Effector CD4-positive, alpha-beta T cell (primary cell): ENCODE measurements at regions not wholly inside any gene's neighbourhood (a gene's known extent, or its start where the extent isn't known, plus 50 kb on each side); places are given as distances from the start of the nearest gene placed in this dataset.

Source experiments
- DNase-seq: peaks from one replicate; pipeline ENCODE4 v3.0.0-alpha.2; 2020

DNA sequence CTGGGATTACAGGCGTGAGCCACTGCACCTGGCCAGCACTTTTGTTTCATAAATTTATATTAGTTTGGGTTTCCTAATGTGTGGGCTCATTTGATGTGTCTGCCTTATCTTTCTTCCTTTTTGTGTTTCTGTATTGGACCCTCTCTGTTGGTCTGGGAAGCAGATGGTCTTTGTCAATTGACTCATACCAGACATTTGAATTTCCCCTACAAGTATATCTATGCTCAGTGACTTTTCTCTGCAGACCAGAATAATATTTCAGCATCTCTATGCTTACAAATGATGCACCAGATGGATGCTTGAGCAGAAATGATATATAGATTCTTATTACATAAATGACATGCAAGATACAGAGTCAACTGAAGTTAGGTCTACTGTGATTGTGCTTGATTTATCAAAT is 329.9 kb upstream of the SLCO3A1 start:
- DNase-seq, result no peak

DNA sequence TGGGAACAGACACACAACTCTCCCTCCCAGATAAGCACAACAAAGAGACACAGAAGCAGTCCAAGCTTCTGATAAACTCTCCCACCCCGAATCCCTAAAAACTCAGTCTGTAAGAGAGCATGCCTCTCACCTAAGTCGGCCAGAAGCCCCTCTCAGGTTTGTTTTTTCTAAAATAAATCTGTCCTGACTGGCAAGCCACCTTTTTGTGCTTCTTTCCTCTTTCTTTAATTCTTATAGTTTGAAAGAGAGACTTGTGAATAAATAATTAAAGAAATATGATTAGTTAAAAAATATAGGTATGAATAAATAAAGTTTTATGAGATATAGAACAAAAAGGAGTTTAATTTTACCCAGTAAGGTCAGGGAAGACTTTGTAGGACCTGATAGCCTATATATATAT is 329.0 kb upstream of the SLCO3A1 start:
- DNase-seq, result no peak

DNA sequence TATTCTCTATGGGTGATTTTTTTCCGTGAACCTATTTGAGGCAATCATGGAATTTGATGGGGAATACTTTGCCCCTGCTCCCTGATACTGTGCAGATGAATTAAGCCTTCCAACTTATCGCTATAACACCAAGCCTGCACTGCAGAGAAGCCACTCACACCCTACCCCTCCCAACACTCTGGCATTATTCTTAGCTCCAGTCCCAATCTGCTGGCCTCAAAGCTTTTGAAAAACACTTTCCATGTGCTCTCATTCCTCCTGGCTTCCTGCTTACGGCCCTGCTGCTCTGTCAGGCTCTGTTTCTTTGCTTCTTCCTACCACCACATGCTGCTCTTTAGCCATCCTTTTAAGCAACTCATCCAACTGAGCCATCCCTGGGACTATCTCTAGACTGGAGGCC is 327.8 kb upstream of the SLCO3A1 start:
- DNase-seq, result no peak

DNA sequence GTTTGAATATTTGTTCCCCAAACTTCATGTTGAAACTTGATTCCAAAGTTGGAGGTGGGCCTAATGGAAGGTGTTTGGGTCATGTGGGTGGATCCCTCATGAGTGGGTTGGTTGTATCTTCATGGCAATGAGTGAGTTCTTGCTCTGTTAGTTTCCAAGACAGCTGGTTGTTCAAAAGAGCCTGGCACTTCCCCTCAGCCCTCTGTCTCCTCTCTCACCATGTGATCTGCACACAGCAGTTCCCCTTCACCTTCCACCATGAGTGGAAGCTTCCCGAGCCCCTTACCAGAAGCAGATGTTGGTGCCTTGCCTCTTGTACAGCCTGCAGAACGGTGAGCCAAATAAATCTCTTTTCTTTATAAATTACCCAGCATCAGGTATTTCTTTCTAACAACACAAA is 327.1 kb upstream of the SLCO3A1 start:
- no peak for DNase-seq

DNA sequence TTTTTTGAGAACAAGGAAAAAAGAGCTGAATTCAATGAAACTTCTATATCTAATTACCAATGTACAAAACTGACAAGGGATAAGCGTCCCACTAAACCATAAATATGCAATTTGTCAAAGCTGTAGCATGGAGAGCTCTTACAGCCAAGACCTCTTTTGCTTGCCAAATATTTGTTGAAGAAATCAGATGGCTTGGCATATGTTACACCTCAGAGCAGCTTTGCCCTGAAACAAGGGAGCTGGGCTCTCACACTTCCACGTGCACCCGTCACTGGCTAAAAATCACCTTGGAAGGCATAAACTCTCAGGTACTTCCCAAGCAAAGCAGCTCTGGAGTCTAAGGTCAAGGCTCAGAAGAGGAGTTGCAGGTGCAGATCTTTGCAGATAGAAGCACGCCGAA is 324.7 kb upstream of the SLCO3A1 start:
- no peak for DNase-seq

DNA sequence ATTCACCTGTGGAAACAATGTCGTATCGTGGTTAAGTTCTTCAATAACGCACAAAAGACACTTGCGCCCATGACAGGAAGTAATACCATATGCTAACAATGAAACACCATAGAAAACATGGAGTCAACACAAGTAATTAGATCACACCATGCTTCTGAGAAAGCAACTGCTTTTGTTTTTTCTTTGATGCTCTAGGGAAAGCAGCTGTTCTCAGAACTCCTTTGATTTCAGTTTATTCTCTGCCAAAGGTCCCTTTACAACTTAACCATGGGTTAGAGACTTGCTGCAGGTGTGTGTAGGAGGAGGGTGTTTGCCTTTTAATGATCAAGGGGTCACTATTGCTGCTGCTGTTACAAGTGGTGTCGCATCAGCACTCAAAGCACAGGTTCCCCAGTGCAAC is 324.0 kb upstream of the SLCO3A1 start:
- DNase-seq, result no peak

DNA sequence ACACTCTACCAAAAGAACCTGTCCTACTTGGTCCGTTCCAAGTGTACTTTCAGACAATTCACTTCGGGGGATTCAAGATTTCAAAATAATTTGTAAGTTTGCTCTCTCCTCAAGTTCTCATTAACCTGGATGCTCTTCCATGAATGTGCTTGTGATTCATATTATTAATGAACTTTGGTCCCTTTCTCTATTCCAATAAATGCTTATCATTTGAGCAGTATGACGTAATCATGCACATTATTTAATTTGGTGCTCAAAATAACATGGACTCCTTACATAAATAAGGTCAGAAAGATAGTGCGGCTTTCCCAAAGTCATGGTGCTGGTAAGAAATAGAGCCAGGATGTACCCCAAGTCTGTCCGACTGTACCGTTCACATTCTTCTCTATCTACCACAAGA is 323.2 kb upstream of the SLCO3A1 start:
- no peak for DNase-seq

DNA sequence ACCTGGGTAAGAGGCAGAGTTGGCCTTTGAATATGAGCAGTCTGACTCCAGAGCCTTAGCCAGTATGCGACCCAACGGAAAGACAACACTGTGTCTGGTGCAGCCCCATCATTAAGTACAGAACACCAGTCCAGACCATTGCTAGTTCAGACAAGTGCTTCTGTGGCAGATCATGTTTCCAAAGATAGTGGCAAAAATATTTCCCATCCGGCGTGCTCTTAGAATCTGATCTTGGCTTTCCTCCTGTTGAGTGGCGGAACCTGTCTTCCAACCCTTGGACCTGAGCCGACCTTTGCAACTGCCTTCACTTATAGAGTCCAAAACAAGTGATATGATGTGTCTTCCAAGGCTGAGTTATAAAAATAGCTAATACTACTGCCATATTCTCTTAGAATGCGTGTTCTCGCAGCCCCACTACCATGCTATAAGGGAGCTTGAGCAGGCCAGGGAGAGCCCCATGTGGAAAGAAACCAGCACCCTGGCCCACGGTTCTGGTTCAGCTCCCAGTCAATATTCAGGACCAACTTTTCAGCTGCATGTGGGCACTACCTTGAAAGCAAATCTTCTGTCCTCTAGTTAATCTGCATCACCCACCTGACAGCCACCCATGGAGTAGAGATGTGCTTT is 322.4 kb upstream of the SLCO3A1 start:
- no peak for DNase-seq

DNA sequence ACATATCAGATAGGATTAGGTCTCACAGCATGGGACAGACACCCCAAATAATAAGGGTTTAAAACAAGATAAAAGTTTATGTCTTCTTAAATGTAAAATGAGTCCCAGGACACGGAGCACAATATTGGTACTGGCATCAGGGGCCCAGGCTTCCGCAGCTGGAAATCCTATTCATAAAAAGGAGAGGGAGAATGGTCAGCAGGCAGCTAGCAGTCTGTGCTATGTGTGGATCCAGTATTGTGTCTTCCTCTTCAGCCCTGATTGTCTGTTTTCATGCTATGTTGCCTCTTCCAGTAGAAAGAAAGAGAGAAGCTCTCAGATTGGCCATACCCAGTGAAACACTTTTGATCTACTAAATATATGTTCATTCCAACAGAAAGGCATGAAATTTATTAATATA is 319.3 kb upstream of the SLCO3A1 start:
- no peak for DNase-seq

DNA sequence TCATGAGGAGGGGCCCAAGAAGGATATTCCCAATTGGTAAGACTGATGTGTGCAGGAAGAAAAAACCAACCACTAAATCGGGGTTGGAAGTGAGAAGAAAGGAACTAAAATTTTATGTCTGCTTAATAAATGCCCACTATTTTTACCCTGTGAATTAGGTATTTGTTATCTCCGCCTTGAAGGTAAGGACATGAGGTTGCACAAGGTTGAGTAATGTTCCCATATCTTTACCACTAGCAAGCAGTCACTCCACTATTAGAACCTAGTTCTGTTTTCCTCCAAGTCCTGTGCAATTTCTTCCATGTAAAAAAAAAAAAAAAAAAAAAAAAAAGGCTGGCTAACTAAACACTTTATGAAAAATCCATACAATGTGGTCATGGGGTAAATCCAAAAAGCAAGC is 318.5 kb upstream of the SLCO3A1 start:
- no peak for DNase-seq

DNA sequence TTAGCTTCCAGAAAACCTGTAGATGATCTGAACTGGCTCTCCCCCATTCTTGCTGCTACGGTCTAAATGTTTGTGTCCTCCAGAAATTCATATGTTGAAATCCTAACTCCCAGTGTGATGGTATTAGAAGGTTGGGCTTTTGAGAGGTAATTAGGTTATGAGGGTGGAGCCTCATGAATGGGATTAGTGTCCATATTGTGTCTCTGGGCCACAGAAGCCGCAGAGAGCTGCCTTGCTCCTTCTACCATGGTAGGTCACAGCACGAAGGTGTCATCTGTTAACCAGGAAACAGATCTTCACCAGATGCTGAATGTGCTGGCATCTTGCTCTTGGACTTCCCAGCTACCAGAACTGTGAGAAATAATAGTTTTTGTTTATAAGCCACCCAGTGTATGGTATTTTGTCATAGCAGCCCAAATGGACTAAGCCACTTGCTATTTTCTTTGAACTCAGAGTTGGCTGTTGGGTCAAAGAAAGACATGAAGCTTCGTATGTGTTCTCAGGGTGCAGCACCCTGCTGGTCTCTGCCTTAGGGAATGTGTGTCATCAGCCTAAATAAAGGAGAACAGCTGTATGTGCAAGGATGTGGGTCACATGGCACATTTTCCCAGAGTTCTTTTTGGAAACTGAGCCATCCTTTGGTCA is 317.5 kb upstream of the SLCO3A1 start:
- no peak for DNase-seq

DNA sequence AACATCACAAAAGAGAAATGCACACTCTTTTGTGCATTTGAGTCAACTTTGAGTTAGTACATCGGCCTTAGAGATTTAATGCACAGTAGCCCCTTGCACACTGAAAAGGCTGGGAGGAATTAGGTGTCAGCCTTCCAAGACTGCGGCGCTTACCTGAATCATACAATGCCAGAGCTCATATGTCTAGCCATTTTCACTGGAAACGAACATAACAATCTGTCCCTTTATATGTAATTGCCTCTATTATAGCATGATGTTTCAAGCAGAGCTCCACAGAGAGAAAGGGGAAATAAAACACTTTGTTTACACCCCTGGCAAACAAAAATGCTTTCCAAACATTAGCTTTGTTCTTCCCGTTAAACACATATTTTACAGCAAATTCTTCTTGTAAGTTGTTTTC is 315.7 kb upstream of the SLCO3A1 start:
- no peak for DNase-seq

DNA sequence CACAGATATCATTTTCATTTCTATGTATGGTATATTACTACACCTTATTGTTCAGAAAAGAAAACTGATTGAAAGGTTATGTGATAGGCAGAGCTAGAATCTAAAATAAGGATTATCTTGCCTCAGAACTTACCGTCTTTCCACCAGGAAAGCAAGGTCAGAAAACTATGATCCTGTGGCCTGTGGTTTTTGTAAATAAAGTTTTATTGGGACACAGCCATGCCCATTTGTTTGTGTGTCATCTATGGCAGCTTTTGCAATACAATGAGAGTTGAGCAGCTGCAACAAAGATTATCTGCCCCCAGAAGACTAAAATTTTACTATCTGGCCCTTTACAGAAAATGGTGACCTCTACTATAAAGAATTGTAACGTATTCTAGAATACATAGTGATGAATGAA is 314.7 kb upstream of the SLCO3A1 start:
- DNase-seq, result no peak

DNA sequence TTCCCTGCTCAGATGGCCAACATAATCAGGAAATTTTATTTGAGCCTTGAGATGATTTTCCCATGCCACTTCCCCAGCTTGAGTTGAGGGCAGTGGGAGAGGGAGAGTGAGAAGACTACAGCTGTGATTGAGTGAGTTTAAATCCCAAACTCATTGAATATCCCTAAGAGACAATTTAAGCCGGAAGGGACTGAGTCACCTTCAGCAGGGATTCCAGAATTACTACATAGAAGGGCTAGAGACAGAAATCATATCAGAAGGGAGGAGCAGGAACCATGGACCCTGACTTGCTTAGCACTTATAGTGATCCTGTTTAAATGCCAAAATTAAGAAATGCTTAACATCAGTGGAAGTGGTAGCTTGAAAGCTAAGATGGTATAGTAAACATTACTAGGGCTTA is 312.2 kb upstream of the SLCO3A1 start:
- DNase-seq, result no peak

DNA sequence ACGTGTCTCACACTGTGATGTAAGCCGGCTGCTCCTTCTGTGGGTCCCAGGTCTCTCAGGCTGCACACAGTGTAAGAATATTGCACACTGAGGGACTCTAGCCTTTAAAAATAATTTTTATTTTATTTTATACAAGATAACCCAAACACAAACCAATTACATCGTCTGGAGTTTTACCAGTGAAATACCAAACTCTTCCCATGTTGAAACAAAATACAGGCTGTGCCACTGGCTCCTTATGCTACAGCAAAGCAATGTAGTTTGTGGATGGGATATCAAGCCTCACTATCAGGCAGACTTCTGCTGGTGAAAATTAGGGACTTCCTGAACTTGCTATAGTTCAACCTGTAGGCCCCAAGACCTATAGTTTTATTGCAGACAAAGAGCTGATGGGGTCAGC is 311.3 kb upstream of the SLCO3A1 start:
- DNase-seq, result no peak

DNA sequence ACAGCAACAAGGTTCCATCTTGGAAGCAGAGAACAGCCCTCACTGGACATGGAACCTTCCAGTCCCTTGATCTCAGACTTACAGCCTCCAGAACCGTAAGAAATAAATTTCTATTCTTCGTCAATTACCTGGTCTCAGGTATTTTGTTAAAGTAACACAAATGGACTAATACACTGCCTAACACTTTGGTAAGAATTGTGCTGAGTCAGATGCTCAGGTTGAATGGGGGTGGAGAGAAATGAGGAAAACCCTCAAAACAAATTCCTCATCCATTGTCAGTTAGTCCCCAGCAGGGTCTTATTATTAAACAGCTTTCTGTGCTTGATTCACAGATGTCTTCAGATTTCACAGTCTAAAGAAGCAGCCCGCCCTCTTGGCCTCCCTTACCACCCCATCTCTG is 306.2 kb upstream of the SLCO3A1 start:
- no peak for DNase-seq

DNA sequence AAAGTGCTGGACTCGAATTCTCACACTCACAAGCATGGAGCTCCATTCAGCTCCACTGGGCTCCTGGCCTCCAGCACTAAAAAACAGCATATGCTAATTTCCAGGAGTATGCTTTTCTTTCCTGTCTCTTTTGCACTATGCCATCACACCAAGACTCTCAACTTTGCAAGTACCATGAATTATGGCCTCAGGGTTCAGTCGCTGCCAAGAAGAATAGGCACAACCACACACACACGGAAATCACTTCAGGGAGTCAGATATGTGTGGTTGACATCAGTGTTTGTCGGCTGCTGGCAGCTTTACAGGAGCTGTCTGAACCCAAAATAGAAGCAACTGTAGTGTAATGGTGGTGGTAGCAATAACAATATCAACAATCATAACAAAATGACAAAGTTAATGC is 305.0 kb upstream of the SLCO3A1 start:
- no peak for DNase-seq

DNA sequence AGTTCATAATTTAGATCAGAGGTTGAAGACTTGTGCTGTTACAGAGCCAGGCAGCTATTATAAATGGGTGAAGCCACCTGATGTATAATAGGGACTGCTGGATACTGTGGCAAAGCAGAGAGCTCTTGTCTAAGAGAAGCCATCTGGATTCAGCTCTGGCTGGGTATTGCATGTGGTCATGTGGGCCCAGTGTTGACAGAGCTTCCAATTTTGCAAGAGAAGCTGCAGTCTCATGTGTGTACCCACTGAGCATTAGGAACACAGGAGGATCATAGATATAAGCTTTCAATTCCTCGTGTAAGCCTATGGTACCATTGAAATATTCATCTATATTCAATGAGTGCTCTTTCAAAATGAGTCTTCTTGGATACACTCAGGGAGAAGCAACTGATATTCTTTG is 303.9 kb upstream of the SLCO3A1 start:
- no peak for DNase-seq

DNA sequence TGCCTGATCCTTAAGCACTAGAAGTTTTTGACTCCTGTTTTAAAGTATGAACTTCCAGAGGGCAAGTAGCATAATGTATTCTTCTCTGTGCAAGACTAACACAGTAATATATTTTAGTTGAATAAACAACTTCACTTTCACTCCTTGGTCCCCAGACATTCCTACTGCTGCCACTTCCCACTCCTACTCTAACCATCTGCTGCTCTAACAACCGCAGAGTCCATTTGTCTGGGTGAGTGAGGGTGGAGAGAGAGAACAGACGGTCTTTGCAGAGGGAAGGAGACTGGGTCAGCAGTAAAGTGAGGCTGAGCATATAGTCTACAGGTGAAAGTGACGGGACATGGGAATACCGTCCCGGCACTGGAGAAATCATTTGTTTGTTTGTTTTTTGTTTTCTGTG is 301.0 kb upstream of the SLCO3A1 start:
- DNase-seq, result no peak

DNA sequence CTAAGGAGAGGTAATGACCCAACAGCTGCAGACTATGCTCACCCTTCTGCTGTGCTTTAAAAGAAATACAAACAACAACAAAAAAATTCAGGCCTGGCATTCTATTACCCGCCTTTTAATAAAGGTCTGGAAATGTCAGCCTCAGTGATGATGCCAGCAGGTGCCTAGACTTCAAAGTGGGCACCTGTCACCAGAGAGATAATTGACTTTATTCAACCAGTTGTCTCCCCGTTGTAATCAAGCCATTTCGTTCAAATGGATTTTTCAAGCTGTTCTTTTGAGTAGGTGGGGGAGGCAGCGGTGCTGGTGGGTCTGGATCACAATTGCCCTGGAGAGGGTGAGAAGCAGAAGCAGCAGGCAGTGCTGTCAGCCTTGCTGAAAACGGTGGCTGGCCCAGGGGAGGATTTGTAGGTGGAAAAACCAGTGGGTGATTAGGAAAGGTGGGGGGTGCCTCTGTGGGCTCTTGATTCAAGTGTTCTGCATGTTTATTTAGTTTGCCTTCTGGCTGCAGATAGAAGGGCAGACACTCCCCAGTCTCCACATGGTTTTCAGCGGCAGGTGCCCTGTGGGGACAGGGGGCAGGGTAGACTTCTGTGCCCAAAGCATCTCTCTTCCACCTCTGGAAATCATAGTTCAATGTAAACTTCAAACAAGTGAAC is 300.2 kb upstream of the SLCO3A1 start:
- DNase-seq, result no peak

DNA sequence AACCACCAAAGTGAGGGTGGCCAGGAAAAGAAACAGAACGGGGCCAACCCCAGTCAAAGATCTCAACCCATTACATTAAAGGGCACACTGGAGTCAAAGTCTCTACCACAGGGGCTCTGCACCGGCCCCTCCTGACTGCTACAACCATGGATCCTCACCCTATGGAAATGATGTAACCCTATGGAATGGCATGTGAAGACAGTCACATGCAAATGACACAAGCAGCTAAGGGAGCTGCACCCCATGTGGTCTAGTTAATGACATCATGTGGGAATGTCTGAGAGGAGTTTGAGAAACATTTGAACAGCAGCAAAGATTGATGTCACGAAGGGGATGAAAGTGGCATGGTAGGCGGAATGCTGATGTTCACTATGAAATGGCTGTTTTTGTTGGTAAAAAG is 298.2 kb upstream of the SLCO3A1 start:
- no peak for DNase-seq

DNA sequence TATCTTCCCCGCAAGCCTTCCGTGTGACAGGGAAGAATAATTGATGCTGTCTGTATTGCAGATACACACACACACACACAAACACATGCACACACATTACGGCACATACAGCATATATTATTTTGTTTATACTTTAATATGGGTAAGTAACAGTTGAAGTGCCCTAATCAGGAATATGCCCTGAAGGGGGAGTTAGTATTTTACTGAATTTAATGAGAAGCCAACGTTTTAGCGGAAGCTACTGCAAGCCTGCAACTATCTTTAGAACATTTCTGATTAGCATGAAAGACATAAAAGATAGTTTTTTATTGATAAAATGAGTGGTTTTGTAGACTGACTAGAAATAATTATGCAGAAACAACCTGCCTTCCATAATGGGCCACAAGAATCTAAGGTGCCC is 296.6 kb upstream of the SLCO3A1 start:
- no peak for DNase-seq

DNA sequence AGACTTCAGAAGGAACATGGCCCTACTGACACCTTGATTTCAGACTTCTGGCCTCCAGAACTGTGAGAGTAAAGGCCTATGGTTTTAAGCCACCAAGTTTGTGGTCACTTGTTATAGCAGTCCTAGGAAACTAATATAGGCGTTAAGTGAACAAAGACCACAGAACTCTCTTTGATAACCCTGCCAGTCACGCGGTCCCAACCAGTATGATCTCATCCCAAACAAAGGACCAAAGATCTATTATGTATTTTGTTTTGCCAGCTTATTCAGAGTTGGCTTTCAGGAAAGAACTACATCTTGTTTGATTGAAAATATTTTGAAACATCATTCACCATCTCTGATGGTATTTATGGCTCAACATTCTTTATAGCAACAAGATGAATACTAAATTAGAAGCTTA is 294.4 kb upstream of the SLCO3A1 start:
- DNase-seq, result no peak

DNA sequence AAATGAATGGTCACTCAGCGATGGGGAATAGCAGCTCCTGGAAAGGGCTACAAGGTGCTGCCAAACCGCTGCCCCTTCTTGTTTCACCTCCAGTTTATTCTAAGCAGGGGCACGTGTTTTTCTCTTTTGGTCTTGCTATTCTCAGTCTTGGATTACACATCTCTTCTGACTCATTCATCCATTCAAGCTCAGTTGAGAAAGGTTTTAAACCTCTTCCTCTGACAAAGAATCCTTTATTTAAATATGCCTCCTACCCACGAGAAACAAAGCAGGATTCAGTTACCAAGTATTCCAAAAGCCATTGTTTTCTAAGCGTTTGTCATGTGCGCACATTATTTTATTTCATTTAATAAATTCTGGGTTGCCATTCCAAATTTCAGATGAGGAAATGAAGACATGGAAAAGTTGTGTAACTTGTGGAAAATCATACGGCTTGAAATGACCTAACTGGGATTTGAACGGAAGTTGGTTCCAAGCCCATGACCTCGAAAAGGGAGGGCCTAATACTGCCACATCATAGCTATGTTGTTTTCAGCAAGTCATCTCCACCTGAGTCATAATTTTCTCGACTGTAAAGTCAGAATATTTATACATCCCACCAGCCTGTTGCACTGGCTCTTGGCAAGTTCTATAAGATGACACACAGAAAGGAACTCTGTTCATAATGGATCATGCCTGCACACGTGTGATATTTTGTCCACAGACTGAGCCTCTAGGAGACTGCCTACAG is 292.0 kb upstream of the SLCO3A1 start:
- no peak for DNase-seq
